Activated CD4-positive, alpha-beta T cell treated with anti-CD3 and anti-CD28 coated beads, Interleukin-2, amount 10 ng/mL, durations not matched to agents 24 days and 14 days (primary cell): ENCODE measurements at regions not wholly inside any gene's neighbourhood (a gene's known extent, or its start where the extent isn't known, plus 50 kb on each side); places are given as distances from the start of the nearest gene placed in this dataset.

Source experiments
- DNase-seq: peaks from one replicate; pipeline ENCODE4 v3.0.0; 2022
- H3K27ac Mint-ChIP-seq: one replicate; pipeline ENCODE4 v1.8.0; 2022; ENCODE audit warnings: mild to moderate bottlenecking, mixed read lengths
- H3K27me3 Mint-ChIP-seq: one replicate; pipeline ENCODE4 v1.8.0; 2022; ENCODE audit warnings: mixed read lengths
- H3K36me3 Mint-ChIP-seq: one replicate; pipeline ENCODE4 v1.8.0; 2022; ENCODE audit warnings: low read depth, mild to moderate bottlenecking, mixed read lengths
- H3K4me1 Mint-ChIP-seq: one replicate; pipeline ENCODE4 v1.8.0; 2021; ENCODE audit warnings: mixed read lengths
- H3K4me3 Mint-ChIP-seq: one replicate; pipeline ENCODE4 v1.8.0; 2022; ENCODE audit warnings: mild to moderate bottlenecking, moderate library complexity, mixed read lengths
- H3K9me3 Mint-ChIP-seq: one replicate; pipeline ENCODE4 v1.8.0; 2021; ENCODE audit warnings: mixed read lengths
- intact Hi-C: fragments of 100-400 bp; cut with micrococcal nuclease; formaldehyde crosslinking; loops from one replicate; pipeline ENCODE4 v1.15.1; 2023

- H3K4me1 Mint-ChIP-seq: peaks cover 18% of the 10 kb centered on the region
- intact Hi-C loops: no loop called here
These were observed 121.9 kb downstream of the SMIM20 start for GRCh38 chr4:26035921-26036320.

GRCh38 chr4:26039639-26040359, 125.8 kb downstream of the SMIM20 start:
- peaks cover 7% of the 10 kb centered on the region for H3K27me3 Mint-ChIP-seq
- peaks cover 14% of the 10 kb centered on the region for H3K4me1 Mint-ChIP-seq
- no peak overlapping the region for H3K27ac Mint-ChIP-seq
- no peaks in the 10 kb centered on the region for H3K36me3 Mint-ChIP-seq
- no peak overlapping the region for H3K4me3 Mint-ChIP-seq
- H3K9me3 Mint-ChIP-seq: peaks cover 9% of the 10 kb centered on the region
- DNase-seq: no peak
- intact Hi-C loops: no loop called here

More at GRCh38 chr4:26035921-26036320, 121.9 kb downstream of the SMIM20 start:
- DNase-seq: no peak
- no peak overlapping the region for H3K4me3 Mint-ChIP-seq
- no peak overlapping the region for H3K27ac Mint-ChIP-seq
- H3K36me3 Mint-ChIP-seq: no peaks in the 10 kb centered on the region
- H3K27me3 Mint-ChIP-seq: peaks cover 3% of the 10 kb centered on the region
- H3K9me3 Mint-ChIP-seq: peaks cover 9% of the 10 kb centered on the region

GRCh38 chr4:26044524-26044923, 130.5 kb downstream of the SMIM20 start:
- H3K9me3 Mint-ChIP-seq: peaks cover 11% of the 10 kb centered on the region
- H3K4me3 Mint-ChIP-seq: no peak overlapping the region
- no peaks in the 10 kb centered on the region for H3K36me3 Mint-ChIP-seq
- peaks cover 11% of the 10 kb centered on the region for H3K4me1 Mint-ChIP-seq
- H3K27me3 Mint-ChIP-seq: peaks cover 13% of the 10 kb centered on the region
- intact Hi-C loops: no loop called here
- no peak for DNase-seq
- H3K27ac Mint-ChIP-seq: no peak overlapping the region

GRCh38 chr4:26044983-26045382, 131.0 kb downstream of the SMIM20 start:
- Mint-ChIP-seq H3K27me3 (peaks cover 13% of the 10 kb centered on the region), H3K36me3 (no peaks in the 10 kb centered on the region), H3K4me1 (peaks cover 11% of the 10 kb centered on the region), H3K27ac (no peak overlapping the region), H3K9me3 (peaks cover 11% of the 10 kb centered on the region), H3K4me3 (no peak overlapping the region)
- no peak for DNase-seq
- intact Hi-C loops: no loop called here

GRCh38 chr4:26047795-26048194, 133.8 kb downstream of the SMIM20 start:
- no peak overlapping the region for H3K27ac Mint-ChIP-seq
- H3K27me3 Mint-ChIP-seq: peaks cover 14% of the 10 kb centered on the region
- intact Hi-C loops: no loop called here
- peaks cover 7% of the 10 kb centered on the region for H3K4me1 Mint-ChIP-seq
- H3K9me3 Mint-ChIP-seq: peaks cover 11% of the 10 kb centered on the region
- no peaks in the 10 kb centered on the region for H3K36me3 Mint-ChIP-seq
- no peak for DNase-seq
- no peak overlapping the region for H3K4me3 Mint-ChIP-seq

DNA sequence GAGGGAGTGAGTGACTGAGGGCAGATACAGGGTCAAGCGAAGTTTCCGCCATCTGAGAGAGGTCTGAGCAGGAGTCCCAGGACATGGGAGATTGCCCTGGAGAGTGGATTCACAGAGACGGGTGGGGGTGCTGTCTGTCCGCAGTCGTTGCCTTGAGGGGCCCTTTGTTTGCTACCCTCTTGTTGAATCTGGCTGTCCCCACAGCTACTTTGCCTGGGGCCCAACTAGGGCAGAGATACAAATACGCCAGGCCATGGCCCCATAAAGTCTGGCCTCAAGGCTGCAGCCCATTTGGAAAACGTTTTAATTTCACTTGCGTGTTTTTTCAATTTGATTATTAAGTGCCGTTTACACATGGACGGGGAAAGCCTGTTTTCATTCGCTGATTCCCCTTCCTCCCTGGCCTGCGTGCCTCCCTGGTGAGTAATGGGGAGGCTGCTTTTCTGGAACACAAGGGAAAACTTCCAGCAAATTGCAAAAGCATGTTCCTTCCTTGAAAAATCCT, 134.4 kb downstream of the SMIM20 start:
- Mint-ChIP-seq H3K4me3 (no peak overlapping the region), H3K36me3 (no peaks in the 10 kb centered on the region), H3K27ac (no peak overlapping the region), H3K27me3 (peaks cover 11% of the 10 kb centered on the region), H3K4me1 (peaks cover 12% of the 10 kb centered on the region), H3K9me3 (peaks cover 11% of the 10 kb centered on the region)
- DNase-seq: no peak
- intact Hi-C loops: no loop called here

GRCh38 chr4:26048950-26049349, 134.9 kb downstream of the SMIM20 start:
- Mint-ChIP-seq H3K4me1 (peaks cover 12% of the 10 kb centered on the region), H3K9me3 (peaks cover 11% of the 10 kb centered on the region), H3K4me3 (no peak overlapping the region), H3K27me3 (peaks cover 11% of the 10 kb centered on the region), H3K36me3 (no peaks in the 10 kb centered on the region), H3K27ac (no peak overlapping the region)
- intact Hi-C loops: no loop called here
- no peak for DNase-seq

DNA sequence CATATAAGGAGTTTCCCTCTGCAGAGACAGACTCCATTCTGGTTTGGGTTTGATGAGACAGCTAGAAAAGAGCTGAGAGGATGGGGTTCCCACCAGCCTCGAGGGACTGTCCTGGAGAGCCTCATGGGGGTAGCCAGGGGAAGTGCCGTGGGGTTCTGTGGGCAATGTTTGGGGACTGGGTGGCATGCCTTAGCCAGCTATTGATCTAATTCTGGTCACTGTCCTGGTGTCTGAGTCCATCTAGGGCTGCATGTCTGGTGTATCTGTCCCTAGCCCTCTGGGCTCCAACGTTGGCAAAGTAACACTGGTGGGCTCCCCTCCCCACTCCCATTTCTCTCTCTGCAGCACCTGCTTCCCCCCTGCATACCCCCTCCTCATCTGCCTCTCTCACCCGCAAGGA, 135.4 kb downstream of the SMIM20 start:
- H3K36me3 Mint-ChIP-seq: no peaks in the 10 kb centered on the region
- H3K27ac Mint-ChIP-seq: no peak overlapping the region
- intact Hi-C loops: no loop called here
- no peak overlapping the region for H3K4me3 Mint-ChIP-seq
- DNase-seq: no peak
- H3K9me3 Mint-ChIP-seq: peaks cover 11% of the 10 kb centered on the region
- peaks cover 11% of the 10 kb centered on the region for H3K27me3 Mint-ChIP-seq
- H3K4me1 Mint-ChIP-seq: peaks cover 10% of the 10 kb centered on the region

- H3K27me3 Mint-ChIP-seq: peaks cover 8% of the 10 kb centered on the region
- peaks cover 5% of the 10 kb centered on the region for H3K4me1 Mint-ChIP-seq
- H3K36me3 Mint-ChIP-seq: no peaks in the 10 kb centered on the region
- no peak for DNase-seq
- H3K9me3 Mint-ChIP-seq: peaks cover 11% of the 10 kb centered on the region
- no peak overlapping the region for H3K27ac Mint-ChIP-seq
- H3K4me3 Mint-ChIP-seq: no peak overlapping the region
- intact Hi-C loops: no loop called here
These were observed 136.2 kb downstream of the SMIM20 start for GRCh38 chr4:26050212-26050643.

- DNase-seq: no peak
- peaks cover 6% of the 10 kb centered on the region for H3K27me3 Mint-ChIP-seq
- H3K36me3 Mint-ChIP-seq: no peaks in the 10 kb centered on the region
- H3K4me1 Mint-ChIP-seq: peaks cover 5% of the 10 kb centered on the region
- peaks cover 8% of the 10 kb centered on the region for H3K9me3 Mint-ChIP-seq
- no peak overlapping the region for H3K27ac Mint-ChIP-seq
- no peak overlapping the region for H3K4me3 Mint-ChIP-seq
- intact Hi-C loops: no loop called here
These were observed 136.7 kb downstream of the SMIM20 start for GRCh38 chr4:26050671-26051070.

- H3K4me3 Mint-ChIP-seq: no peak overlapping the region
- H3K9me3 Mint-ChIP-seq: peaks cover 4% of the 10 kb centered on the region
- DNase-seq: no peak
- H3K36me3 Mint-ChIP-seq: no peaks in the 10 kb centered on the region
- no peak overlapping the region for H3K27ac Mint-ChIP-seq
- H3K4me1 Mint-ChIP-seq: peaks cover 5% of the 10 kb centered on the region
- peaks cover 6% of the 10 kb centered on the region for H3K27me3 Mint-ChIP-seq
- intact Hi-C loops: no loop called here
These were observed 137.2 kb downstream of the SMIM20 start for GRCh38 chr4:26051240-26051639.

DNA sequence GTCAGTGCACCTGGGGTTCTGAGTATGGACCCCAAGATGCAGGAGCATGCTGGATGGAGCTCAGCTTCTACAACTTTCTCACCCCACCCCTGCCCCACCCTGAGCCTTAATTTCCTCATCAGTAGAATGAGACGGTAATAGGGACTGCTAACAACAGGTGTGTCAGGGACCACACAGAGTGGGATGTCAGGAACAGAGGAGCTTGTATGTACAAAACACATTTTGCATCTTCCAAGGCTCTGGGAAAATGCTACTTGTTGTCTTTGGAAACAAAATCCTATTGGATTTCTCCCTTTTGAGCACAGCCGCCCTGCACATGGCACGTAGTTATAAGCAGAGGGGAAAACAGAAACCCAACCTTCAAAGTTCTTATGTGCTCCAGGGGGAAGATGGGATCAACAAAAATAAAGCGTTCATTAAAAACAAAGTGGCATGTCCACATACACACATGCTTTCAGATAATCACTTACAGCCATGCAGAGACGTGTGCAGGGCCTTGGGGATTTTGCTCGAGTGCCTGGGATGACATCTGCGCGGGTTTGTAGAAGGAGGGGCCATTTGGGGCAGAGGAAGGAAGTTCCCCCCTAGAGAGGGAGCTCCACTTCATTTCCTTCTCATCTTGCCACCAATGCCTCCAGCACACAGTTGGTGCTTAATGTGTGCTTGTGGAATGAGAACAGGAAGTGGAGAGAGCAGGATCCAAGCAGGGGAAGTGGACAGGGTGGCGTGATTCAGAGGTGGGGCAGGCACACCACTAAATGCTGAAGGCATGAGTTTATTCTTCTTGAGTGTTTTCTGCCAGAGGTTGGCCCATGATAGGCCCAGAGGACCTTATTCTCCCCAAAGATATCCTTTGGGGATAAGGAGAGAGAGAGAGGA, 138.9 kb downstream of the SMIM20 start:
- intact Hi-C loops: no loop called here
- no peak for DNase-seq
- Mint-ChIP-seq H3K4me3 (no peak overlapping the region), H3K9me3 (peaks cover 5% of the 10 kb centered on the region), H3K27me3 (peaks cover 4% of the 10 kb centered on the region), H3K27ac (no peak overlapping the region), H3K4me1 (peaks cover 9% of the 10 kb centered on the region), H3K36me3 (no peaks in the 10 kb centered on the region)

DNA sequence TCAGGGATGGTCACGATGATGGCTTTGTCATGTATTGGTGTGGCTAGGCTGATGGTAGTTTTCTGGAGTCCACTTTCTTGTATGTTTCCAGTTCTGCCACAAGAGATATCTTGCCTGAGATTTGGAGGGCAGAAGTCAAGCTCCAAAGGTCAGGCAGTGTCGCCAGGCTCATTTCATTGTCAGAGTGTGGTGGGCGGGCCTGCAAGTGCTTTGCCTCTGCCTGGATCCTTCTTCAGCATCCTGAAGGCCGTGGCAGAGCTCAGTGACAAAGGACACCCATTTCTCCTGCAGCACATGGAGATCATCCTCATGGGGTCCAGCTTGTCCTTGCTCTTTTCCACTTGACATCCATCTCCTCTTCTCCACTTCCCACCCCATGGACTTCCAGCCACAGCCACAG, 139.7 kb downstream of the SMIM20 start:
- DNase-seq: no peak
- peaks cover 8% of the 10 kb centered on the region for H3K9me3 Mint-ChIP-seq
- no peaks in the 10 kb centered on the region for H3K36me3 Mint-ChIP-seq
- no peak overlapping the region for H3K4me3 Mint-ChIP-seq
- intact Hi-C loops: no loop called here
- H3K4me1 Mint-ChIP-seq: peaks cover 16% of the 10 kb centered on the region
- no peak overlapping the region for H3K27ac Mint-ChIP-seq
- peaks cover 4% of the 10 kb centered on the region for H3K27me3 Mint-ChIP-seq

DNA sequence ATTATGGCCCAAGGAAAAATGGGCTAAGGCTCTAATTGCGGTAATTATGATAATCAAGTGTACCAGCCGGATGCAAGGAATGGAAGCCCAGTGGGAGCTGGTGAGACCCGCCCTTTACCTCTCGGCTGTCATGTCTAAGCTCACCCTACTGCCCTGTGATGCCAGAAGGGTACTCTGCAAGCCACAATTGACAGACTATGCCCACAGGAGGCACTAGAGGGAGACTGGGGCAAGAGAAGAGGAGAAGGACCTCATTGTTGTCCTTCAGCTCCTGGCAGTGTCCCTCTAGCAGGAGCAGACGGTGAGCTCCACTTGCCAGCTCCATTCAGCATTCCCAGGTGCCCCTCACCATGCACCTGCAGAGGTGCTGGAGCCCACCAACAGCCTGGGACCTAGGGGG, 141.8 kb downstream of the SMIM20 start:
- Mint-ChIP-seq H3K4me1 (peaks cover 22% of the 10 kb centered on the region), H3K27me3 (no peaks in the 10 kb centered on the region), H3K36me3 (peaks cover 2% of the 10 kb centered on the region), H3K4me3 (no peak overlapping the region), H3K9me3 (peaks cover 10% of the 10 kb centered on the region), H3K27ac (no peak overlapping the region)
- DNase-seq: no peak
- intact Hi-C loops: no loop called here
